Activated CD4-positive, alpha-beta memory T cell treated with anti-CD3 and anti-CD28 coated beads for 36 hours (primary cell): ENCODE measurements at regions not wholly inside any gene's neighbourhood (a gene's known extent, or its start where the extent isn't known, plus 50 kb on each side); places are given as distances from the start of the nearest gene placed in this dataset.

Experiments
- CTCF ChIA-PET: fragments of 350-600 bp; sonication (Branson Sonifier 250); formaldehyde crosslinking; loops from one replicate; lab custom pipeline; 2021; ENCODE audit warnings: antibody characterized with exemption, inconsistent platforms; lab: Charles Lee
- POLR2A ChIA-PET: fragments of 350-600 bp; sonication (Branson Sonifier 250); formaldehyde crosslinking; loops from one replicate; lab custom pipeline; 2021; ENCODE audit warnings: antibody characterized with exemption; lab: Charles Lee
- DNase-seq: peaks from one replicate; pipeline ENCODE4 v3.0.0-alpha.2; 2020
- H3K27ac Mint-ChIP-seq: one replicate; pipeline ENCODE4 v1.8.0; 2021; ENCODE audit warnings: mixed read lengths
- H3K27me3 Mint-ChIP-seq: one replicate; pipeline ENCODE4 v1.8.0; 2021; ENCODE audit warnings: mixed read lengths
- H3K36me3 Mint-ChIP-seq: one replicate; pipeline ENCODE4 v1.8.0; 2021; ENCODE audit warnings: mixed read lengths
- H3K4me1 Mint-ChIP-seq: one replicate; pipeline ENCODE4 v1.8.0; 2021; ENCODE audit warnings: low read depth, mixed read lengths
- H3K4me3 Mint-ChIP-seq: one replicate; pipeline ENCODE4 v1.8.0; 2021; ENCODE audit warnings: mild to moderate bottlenecking, mixed read lengths
- H3K9me3 Mint-ChIP-seq: one replicate; pipeline ENCODE4 v1.8.0; 2021; ENCODE audit warnings: mixed read lengths
- intact Hi-C: fragments of 100-400 bp; cut with micrococcal nuclease; formaldehyde crosslinking; loops from one replicate; pipeline ENCODE4 v1.15.1; 2023

GRCh38 chr2:46842876-46843275 lies 72.7 kb downstream of the MCFD2 start:
- Mint-ChIP-seq H3K4me3 (no peak overlapping the region), H3K36me3 (no peaks in the 10 kb centered on the region), H3K9me3 (no peaks in the 10 kb centered on the region), H3K27ac (no peak overlapping the region), H3K4me1 (no peaks in the 10 kb centered on the region), H3K27me3 (peaks cover 1% of the 10 kb centered on the region)
- ChIA-PET CTCF (no interaction called here), POLR2A (no interaction called here)
- intact Hi-C loops = no loop called here
- no peak for DNase-seq

GRCh38 chr2:46841621-46842020 lies 74.0 kb downstream of the MCFD2 start:
- H3K27ac Mint-ChIP-seq = no peak overlapping the region
- ChIA-PET CTCF (interaction anchor here (0.6 kb wide), 1 partner anchor 89 kb away, joined by 3 read pairs; no protein-coding TSS in a partner anchor), POLR2A (interaction anchor here (1.5 kb wide), 1 partner anchor 16 kb away, joined by 3 read pairs; no protein-coding TSS in a partner anchor)
- no peaks in the 10 kb centered on the region for H3K36me3 Mint-ChIP-seq
- no peak overlapping the region for H3K4me3 Mint-ChIP-seq
- intact Hi-C loops = no loop called here
- no peaks in the 10 kb centered on the region for H3K9me3 Mint-ChIP-seq
- H3K4me1 Mint-ChIP-seq = no peaks in the 10 kb centered on the region
- H3K27me3 Mint-ChIP-seq = peaks cover 1% of the 10 kb centered on the region
- DNase-seq = no peak

GRCh38 chr2:46839045-46839444 lies 76.6 kb downstream of the MCFD2 start:
- H3K4me1 Mint-ChIP-seq = no peaks in the 10 kb centered on the region
- H3K27ac Mint-ChIP-seq = no peak overlapping the region
- intact Hi-C loops = no loop called here
- CTCF ChIA-PET = interaction anchor here (1.5 kb wide), 1 partner anchor 62 kb away, joined by 9 read pairs; no protein-coding TSS in a partner anchor
- no peak overlapping the region for H3K4me3 Mint-ChIP-seq
- H3K27me3 Mint-ChIP-seq = no peaks in the 10 kb centered on the region
- H3K9me3 Mint-ChIP-seq = no peaks in the 10 kb centered on the region
- H3K36me3 Mint-ChIP-seq = no peaks in the 10 kb centered on the region
- no peak for DNase-seq
- POLR2A ChIA-PET = no interaction called here

- POLR2A ChIA-PET = no interaction called here
- H3K27ac Mint-ChIP-seq = no peak overlapping the region
Measured at GRCh38 chr2:46837704-46838103, 77.9 kb downstream of the MCFD2 start.

GRCh38 chr2:46837112-46837454 lies 78.5 kb downstream of the MCFD2 start:
- no peaks in the 10 kb centered on the region for H3K4me1 Mint-ChIP-seq

More at GRCh38 chr2:46837704-46838103, 77.9 kb downstream of the MCFD2 start:
- no peaks in the 10 kb centered on the region for H3K4me1 Mint-ChIP-seq
- H3K4me3 Mint-ChIP-seq = no peak overlapping the region
- no peaks in the 10 kb centered on the region for H3K27me3 Mint-ChIP-seq
- no peak for DNase-seq
- intact Hi-C loops = no loop called here
- CTCF ChIA-PET = no interaction called here
- H3K36me3 Mint-ChIP-seq = no peaks in the 10 kb centered on the region
- H3K9me3 Mint-ChIP-seq = no peaks in the 10 kb centered on the region

GRCh38 chr2:46836295-46837111 lies 79.1 kb downstream of the MCFD2 start:
- DNase-seq = no peak
- H3K4me3 Mint-ChIP-seq = no peak overlapping the region
- H3K9me3 Mint-ChIP-seq = no peaks in the 10 kb centered on the region
- POLR2A ChIA-PET = no interaction called here
- H3K4me1 Mint-ChIP-seq = no peaks in the 10 kb centered on the region
- no peaks in the 10 kb centered on the region for H3K27me3 Mint-ChIP-seq
- no peaks in the 10 kb centered on the region for H3K36me3 Mint-ChIP-seq
- H3K27ac Mint-ChIP-seq = no peak overlapping the region
- intact Hi-C loops = no loop called here
- CTCF ChIA-PET = no interaction called here

More at GRCh38 chr2:46837112-46837454, 78.5 kb downstream of the MCFD2 start:
- no peak for DNase-seq
- Mint-ChIP-seq H3K36me3 (no peaks in the 10 kb centered on the region), H3K4me3 (no peak overlapping the region), H3K27me3 (no peaks in the 10 kb centered on the region), H3K27ac (no peak overlapping the region), H3K9me3 (no peaks in the 10 kb centered on the region)
- intact Hi-C loops = no loop called here
- POLR2A ChIA-PET = no interaction called here
- CTCF ChIA-PET = no interaction called here

GRCh38 chr2:46835520-46835919 lies 80.1 kb downstream of the MCFD2 start:
- Mint-ChIP-seq H3K4me3 (no peak overlapping the region), H3K36me3 (no peaks in the 10 kb centered on the region), H3K27me3 (no peaks in the 10 kb centered on the region), H3K4me1 (no peaks in the 10 kb centered on the region), H3K9me3 (peaks cover under 1% of the 10 kb centered on the region), H3K27ac (no peak overlapping the region)
- POLR2A ChIA-PET = no interaction called here
- no peak for DNase-seq
- CTCF ChIA-PET = no interaction called here
- intact Hi-C loops = no loop called here

GRCh38 chr2:46832543-46832942 lies 83.1 kb downstream of the MCFD2 start:
- Mint-ChIP-seq H3K4me1 (no peaks in the 10 kb centered on the region), H3K9me3 (peaks cover 4% of the 10 kb centered on the region), H3K36me3 (peaks cover 2% of the 10 kb centered on the region), H3K27ac (no peak overlapping the region), H3K4me3 (no peak overlapping the region), H3K27me3 (peaks cover 4% of the 10 kb centered on the region)
- ChIA-PET CTCF (no interaction called here), POLR2A (no interaction called here)
- intact Hi-C loops = no loop called here
- DNase-seq = no peak

GRCh38 chr2:46831869-46832265 lies 83.7 kb downstream of the MCFD2 start:
- ChIA-PET CTCF (no interaction called here), POLR2A (no interaction called here)
- H3K36me3 Mint-ChIP-seq = peaks cover 2% of the 10 kb centered on the region
- H3K4me1 Mint-ChIP-seq = no peaks in the 10 kb centered on the region
- H3K4me3 Mint-ChIP-seq = no peak overlapping the region
- intact Hi-C loops = no loop called here
- peaks cover 9% of the 10 kb centered on the region for H3K27me3 Mint-ChIP-seq
- DNase-seq = no peak
- H3K9me3 Mint-ChIP-seq = peaks cover 4% of the 10 kb centered on the region
- H3K27ac Mint-ChIP-seq = no peak overlapping the region

- no peak overlapping the region for H3K27ac Mint-ChIP-seq
- no peak for DNase-seq
- intact Hi-C loops = no loop called here
- H3K9me3 Mint-ChIP-seq = peaks cover 4% of the 10 kb centered on the region
- ChIA-PET CTCF (no interaction called here), POLR2A (no interaction called here)
- H3K27me3 Mint-ChIP-seq = peaks cover 11% of the 10 kb centered on the region
- no peak overlapping the region for H3K4me3 Mint-ChIP-seq
- H3K36me3 Mint-ChIP-seq = peaks cover 2% of the 10 kb centered on the region
- H3K4me1 Mint-ChIP-seq = no peaks in the 10 kb centered on the region
Measured at GRCh38 chr2:46831051-46831868, 84.3 kb downstream of the MCFD2 start.

GRCh38 chr2:46829231-46829995 lies 86.2 kb downstream of the MCFD2 start:
- Mint-ChIP-seq H3K36me3 (peaks cover 2% of the 10 kb centered on the region), H3K9me3 (peaks cover 4% of the 10 kb centered on the region), H3K27ac (no peak overlapping the region), H3K4me3 (no peak overlapping the region), H3K4me1 (no peaks in the 10 kb centered on the region), H3K27me3 (peaks cover 13% of the 10 kb centered on the region)
- no peak for DNase-seq
- CTCF ChIA-PET = no interaction called here
- intact Hi-C loops = no loop called here
- POLR2A ChIA-PET = interaction anchor here (0.6 kb wide), 1 partner anchor 551 kb away, joined by 3 read pairs; no protein-coding TSS in a partner anchor
